T-helper 2 cell (primary cell): ENCODE measurements at regions not wholly inside any gene's neighbourhood (a gene's known extent, or its start where the extent isn't known, plus 50 kb on each side); places are given as distances from the start of the nearest gene placed in this dataset.
"Not testable (repeated sequence)": the region's sequence is repeated elsewhere in the genome, so short reads cannot be mapped to it uniquely, and the experiment has no call there.

ENCODE experiments used
- DNase-seq, 5 experiments: peaks; one replicate each; pipeline versions ENCODE4 v3.0.0 to v3.0.0-alpha.2; 2012 to 2022

DNA sequence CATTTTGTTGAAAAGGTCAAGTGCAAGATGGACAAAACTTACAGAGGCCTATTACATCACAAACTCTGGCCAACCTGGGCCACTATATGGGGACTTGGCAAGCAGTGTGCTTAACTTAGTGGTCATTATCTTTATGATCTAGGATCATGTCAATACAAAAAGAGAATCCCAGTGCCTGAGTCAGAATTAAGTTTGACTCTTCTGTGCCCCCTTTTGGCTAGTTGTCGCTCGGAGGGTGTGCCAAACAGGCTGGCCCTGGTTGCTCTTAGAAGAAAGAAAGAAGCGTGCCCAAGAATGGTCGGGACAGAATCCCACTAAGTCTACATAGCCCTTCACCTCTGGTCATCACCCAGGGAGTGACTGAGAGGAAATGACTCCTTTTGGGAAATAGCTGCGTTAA lies 100.1 kb downstream of the EIF4E start:
- DNase-seq: peak in 3 of 5 experiments; percentile 1 to 18 (median 3)

DNA sequence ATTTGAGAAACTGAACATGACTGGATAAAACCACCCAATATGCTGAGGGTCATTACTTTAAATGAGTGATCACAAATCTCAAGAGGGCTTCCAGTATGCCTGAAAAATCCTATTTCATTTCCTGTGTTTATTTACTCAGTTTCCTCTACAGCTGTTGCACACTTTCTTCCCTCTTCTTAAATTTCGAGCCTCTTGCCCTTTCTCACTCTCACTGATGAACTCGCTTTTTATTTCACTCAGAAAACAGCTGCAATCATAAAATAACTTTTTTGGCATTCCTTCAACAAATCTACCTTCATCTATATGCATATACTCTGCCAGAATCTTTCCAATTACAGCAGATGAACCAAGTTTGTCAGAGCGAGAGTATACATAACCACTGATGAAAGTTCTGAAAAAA lies 101.3 kb downstream of the EIF4E start:
- no peak for DNase-seq

DNA sequence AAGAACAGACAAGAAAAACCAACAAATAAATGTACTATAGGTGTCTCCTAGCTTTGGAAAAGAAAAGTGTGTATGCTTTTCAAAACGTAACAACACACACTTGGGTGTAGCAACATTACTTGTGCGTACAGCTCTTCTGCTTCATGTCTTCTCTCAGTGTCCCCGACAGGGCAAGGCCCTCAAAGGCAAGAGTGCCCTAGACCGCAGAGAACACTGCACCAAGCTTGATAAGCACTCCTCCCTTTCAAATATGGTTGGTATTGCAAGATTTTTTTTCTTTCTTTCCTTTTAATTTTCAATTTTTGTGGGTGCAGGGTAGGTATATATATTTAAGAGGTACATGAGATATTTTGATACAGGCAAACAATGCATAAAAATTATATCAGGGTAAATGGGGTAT lies 106.8 kb downstream of the EIF4E start:
- DNase-seq: no peak

DNA sequence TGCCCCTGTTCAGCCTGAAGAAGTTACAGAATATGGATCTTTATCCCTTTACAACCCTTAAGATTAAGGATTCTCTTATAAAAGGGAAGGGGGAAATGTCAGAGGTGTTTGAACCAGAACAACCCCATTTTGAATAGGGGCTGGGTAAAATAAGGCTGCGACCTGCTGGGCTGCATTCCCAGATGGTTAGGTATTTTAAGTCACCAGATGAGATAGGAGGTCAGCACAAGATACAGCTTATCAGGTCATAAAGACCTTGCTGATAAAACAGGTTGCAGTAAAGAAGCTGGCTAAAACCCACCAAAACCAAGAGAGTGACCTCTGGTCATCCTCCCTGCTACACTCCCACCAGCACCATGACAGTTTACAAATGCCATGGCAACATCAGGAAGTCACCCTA lies 110.8 kb downstream of the EIF4E start:
- not testable (repeated sequence) for DNase-seq

DNA sequence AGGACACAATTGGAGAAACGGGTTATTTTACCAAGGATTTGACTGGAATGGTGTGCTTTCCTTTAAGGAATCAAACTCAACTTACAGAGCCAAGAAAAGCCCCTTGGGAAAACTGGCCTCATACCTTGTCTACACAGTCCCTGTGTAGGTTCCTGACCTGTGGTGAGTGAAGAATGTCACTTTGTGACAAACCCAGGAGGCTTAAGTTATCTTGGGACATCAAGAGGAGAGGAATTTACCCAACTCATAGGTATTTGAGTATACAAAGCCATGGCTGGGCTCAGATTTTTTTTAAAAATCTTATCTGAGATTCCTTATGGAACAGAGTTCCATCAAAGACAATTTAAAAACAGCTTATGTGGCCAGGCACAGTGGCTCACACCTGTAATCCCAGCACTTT lies 112.1 kb downstream of the EIF4E start:
- DNase-seq: no peak

DNA sequence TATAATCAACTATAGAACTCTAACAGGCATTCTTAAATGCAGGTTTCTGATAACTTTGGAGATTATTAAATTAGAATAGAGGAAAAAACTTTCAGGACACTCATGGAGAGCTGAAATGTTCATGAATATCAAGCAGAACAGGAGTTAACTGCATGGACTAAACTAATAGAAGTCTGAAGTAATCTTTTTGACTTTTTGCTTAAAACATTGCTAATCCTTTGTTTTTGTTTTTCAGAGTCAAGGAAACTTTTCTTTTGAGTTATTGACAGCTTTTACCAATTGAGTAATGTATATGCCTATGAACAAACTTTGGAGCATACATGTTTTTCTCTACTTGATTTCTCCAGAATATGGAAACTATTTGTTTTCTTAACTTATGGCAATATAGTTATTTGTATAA lies 112.5 kb downstream of the EIF4E start:
- no peak for DNase-seq

DNA sequence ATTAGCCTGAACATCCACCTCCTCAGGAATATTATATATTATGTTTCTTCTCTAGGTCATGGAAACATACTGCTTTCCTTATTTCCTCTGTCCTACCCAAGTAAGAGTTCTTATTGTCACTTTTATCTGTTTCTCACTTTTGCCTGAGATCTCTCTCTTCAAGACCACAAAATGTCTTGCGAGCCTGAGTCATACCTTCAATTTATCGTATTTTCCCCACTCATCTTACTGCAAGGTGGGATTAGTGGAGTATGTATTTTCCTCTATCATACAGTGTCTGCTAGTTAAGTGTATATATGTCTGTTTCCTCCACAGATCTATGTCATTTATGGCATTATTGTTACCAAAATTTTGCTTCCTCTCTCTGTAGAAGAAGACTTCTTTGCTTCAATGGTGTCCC lies 124.5 kb downstream of the EIF4E start:
- DNase-seq: no peak

DNA sequence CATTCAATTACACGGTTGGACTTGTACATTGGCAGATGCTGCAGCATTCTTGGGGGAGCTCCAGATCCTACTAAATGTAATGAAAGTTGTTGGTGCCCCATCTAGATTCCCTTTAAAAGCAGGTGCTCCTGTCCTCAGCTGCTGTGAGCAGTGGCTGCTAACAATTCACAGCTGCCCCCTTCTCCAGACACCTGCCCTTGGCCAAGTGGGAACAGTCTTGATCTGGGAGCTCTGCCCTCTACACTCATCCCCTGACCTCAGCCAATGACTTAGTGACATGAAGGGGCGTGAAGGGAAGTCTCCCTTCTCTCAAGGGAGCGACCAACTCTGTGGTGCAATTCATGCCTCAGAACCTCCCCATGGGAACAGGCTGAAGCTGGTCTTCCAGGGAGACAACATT lies 125.7 kb downstream of the EIF4E start:
- no peak for DNase-seq

DNA sequence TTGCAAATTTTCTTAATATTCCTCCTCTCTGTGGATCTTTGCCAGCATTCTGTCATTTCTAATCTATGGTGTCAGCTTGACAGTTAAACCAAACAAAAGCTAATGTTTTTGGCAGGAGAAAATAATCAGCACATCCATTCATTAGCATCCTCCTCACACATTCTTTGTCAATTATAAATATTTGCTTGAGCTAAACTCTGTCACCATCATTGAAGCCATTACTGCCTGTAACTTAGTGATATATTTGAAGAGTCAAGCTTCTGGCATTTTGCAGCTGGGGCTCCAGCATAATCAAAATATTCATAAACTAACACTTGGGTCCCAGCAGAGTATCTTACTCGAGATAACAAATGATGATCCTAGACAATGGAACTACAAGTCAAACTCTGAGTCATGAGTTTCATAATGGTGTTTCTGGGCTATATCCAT lies 126.1 kb downstream of the EIF4E start:
- no peak for DNase-seq

DNA sequence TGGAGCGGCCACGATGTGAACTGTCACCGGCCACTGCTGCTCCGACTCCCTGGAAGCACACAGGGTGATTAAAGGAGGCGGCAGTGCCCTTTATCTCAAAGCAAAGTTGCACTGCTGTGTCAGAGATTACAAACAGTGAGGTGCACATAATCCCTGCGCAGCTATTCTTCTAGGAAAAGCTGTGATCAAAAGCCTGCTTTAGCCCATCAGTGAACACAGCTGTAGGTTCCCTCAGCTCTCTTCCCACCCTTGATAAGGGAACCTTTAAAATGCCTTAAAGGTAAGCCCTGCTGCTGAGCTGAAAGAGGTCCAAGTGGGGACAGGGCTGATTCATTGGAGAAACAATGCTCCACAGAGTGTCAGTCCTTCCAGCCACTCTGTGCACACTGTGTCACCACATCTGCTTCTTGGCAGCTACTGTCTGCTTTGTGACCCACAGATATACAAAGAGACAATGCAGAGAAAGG lies 127.6 kb downstream of the EIF4E start:
- no peak for DNase-seq

DNA sequence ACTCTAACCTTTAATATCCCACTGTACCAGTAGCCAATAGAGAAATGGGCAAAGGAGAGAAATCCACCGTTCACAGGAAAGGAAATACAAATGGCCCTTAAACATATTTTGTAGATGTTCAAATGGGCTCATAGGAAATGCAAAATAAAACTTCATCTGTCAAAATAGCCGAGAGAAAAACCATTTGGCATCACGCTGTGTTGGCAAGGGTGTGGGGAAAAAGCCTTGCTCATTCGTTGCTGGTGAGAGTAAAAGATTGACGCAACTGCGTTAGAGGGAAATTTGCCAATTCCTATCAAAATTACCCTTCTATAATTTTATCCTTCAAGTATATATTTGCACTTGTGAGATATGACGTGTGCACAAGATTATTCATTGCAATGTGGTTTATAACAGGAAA lies 131.9 kb downstream of the EIF4E start:
- DNase-seq: no peak

DNA sequence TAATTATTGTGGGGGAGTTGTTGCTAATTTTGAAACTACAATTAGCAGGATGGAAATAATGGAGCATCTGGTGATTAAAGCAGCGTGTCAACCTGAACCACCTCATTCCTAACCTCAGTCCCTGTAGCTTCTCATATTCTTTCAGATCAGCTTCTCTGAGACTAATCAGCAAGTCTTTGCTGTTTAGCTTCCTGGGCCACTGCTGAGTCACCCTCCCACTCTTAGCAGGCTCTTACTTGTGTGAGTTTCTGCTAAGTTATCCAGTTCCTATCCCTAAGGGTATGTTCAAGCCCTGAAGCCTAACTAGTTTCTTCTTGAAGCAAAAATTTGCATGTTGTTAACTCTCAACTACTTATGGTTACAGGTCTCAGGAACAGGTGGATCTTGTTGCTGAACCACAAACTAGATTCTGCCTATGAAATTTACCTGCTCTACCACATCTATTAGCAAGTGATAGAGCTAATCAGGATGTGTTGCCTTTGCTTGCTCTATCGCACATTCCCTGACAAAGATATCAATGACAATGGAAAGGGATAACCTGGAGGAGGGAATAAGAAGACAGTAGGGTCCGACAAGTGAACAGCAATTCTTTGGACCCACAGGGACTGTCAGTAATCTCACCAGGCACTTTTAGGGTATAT lies 134.2 kb downstream of the EIF4E start:
- DNase-seq: peak in 2 of 5 experiments; percentile 3 to 36

DNA sequence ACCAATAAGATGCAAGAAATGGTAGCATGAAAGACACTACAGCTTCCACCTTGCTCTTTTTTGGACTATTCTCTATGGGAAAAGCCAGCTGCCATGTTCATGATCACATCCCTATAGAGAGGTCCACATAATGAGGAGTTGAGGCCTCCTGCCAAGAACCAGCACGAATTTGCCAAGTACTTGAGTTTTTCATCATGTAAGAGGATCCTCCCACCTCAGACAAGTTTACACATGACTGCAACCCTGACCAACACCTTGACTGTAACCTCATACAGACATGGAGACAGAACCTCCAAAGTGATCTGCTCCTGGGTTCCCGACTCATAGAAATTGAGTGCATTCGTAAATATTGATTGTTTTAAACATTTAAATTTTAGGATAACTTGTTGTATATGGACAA lies 135.2 kb upstream of the TSPAN5 start:
- DNase-seq: no peak

DNA sequence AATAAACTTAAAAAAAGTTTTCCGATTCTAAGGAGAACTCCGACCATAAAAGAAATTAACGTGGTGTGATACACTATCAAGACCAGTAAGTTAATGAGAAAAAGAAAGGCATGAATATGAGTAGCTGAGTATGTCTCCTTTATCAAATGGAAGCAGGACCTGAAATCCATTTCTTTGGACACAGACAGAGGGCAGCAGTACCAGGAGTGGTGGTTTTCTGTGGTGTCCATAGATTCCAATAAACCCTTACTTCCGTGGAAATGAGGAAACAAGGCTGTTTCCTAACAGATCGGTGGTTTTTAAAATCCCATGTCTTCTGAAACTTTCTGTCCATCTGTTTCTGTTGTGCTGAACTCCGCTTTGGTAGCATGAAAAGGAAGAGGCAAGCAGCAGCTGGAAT lies 128.5 kb upstream of the TSPAN5 start:
- DNase-seq: no peak

DNA sequence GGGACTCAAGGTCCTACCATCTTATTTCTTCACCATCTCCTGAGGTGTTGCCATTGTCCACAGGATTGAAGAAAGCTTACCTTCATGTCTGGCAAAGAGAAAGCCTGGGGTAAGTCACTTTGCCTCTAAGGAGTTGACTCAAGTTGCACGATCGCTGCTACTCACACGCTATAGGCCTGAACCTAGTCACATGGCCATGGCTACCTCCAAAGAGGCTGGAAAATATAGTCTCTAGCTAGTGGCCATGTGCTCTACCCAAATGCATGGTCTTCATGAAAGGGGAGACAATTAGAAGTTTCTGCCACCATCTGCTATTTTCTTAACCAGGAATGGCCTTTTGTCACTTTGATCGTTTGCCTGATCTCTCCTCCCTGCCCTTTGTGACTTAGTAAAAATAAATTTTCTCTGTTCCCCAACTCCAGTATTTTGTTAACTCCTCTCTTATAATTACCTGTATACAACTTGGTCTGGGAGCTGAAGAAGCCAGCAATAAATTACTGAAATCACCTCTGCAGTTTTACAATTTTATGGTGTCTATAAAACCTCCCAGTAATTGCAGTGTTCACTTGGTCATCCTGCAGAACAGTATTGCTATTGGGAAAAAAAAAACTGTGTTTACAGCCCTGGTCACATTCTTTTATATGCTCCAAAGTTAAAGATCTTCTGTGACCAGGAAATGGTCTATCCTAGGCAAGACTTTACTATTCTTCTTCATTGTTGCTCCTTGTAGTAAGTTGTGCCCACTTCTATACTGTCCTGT lies 126.7 kb upstream of the TSPAN5 start:
- DNase-seq: no peak

DNA sequence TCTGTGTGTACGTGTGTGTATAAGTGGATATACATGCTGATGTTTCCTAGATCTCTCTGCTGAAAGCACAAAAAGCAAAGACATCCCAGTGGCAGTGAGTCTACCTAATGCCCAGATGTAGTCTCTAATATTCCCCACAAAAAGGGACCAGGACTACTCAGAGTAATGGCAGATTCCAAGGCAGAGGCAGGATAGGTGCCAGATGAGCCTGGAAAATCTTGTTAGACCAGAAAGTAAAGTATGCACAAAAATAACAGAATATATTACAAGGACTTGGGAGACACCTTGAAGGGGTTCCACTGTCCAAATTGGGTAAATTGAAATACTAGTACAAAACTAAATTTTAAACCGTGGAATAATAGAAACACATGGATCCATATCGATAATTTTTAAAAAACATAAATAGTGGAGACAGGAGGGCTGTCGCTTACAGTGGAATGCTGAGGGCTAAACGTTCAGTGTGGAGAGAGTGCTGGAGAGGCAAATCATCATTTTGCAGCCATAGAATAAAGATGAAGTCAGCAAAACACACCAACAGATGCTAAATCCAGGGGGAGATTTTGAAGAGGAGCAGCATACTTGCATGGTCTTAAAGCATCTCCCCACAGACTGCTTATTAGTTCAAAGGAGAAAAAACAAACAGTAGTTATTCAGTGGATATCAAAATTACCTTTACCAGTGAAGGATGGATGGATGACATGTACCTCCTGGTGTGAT lies 123.4 kb upstream of the TSPAN5 start:
- DNase-seq: no peak

DNA sequence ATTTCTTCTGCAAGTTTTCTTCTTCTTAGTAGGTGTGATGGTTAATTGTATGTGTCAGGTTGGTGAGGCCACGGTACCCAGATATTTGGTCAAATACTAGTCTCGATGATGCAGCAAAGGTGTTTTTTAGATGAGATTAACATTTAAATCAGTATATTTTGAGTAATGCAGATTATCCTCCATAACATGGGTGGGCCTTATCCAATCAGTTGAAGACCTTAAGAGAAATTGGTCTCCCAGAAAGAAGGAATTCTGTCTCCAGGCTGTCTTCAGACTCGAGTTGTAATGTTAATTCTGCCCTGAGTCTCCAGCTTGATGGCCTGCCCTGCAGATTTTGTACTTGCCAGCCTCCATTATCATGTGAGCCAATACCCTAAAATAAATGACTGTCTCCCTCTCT lies 122.5 kb upstream of the TSPAN5 start:
- no peak for DNase-seq

DNA sequence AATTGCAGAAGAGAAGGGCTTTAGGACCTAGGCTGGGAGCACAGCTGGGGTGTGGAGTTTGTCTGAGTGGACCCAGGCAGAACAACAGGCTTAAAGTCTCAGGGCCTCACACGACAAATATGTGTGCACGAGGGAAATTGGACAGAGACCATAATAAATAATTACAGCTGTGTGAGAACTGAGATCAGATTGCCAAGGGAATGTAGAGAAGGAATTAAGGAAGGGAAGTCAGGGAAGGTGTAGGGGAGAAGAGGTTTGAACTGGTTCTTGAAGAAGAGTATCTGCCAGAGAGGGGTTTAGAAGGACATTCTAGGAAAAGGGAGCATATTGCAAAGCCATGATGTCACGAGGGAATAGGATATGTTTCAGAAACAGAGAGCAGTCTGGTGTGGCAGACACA lies 120.7 kb upstream of the TSPAN5 start:
- no peak for DNase-seq

DNA sequence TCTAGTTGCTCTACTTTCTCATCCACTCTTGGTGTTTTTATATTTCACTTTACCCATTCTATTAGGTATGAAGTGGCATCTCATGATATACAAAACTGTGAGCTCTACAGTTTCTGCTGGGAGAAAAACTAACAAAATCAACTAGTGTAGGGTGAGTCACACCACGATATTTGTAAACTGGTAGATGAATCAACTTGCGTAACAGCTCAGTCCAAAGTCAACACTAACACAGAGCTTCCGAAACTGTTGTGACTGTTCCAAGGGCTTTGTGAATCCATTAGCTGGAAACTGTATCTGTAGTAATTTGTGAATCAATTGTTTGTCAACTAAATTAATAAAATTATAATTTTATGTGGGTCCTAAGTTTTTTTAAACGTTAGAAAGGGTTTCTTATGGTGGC lies 119.8 kb upstream of the TSPAN5 start:
- DNase-seq: no peak

DNA sequence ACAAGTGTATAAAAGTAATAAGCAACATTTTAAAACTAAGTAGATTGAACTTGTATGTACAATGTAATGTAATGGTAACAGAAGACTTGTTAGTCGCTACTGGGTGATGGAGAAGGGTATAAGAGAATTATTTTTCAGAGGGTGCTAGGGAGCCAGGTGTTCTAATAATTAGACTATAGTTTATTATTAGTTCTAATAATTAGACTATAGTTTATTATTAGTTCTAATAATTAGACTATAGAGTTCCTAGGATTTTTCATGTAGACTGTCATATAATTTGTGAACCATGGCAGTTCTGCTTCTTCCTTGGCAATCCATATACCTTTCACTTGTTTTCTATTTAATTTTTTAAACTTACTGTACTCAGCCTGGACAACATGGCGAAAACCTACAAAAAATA lies 117.3 kb upstream of the TSPAN5 start:
- no peak for DNase-seq

DNA sequence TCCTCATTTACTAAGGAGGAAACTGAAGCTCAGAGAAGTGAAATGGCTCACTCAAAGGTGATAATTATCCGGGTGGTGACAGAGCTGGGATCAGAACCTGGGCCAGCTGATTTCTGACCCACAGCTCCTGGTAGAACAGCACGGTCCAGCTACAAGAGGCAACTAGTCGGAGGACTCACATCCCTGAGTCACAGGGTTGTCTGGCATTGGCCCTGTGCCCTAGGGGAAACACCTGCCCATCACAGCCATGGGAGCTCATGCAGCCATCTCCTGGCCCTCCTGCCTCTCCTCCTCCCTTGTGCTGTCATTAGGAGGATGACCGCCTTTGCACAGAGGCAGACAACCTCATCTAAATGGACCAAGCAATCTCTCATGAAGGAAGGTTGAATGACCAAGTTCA lies 115.2 kb upstream of the TSPAN5 start:
- no peak for DNase-seq

DNA sequence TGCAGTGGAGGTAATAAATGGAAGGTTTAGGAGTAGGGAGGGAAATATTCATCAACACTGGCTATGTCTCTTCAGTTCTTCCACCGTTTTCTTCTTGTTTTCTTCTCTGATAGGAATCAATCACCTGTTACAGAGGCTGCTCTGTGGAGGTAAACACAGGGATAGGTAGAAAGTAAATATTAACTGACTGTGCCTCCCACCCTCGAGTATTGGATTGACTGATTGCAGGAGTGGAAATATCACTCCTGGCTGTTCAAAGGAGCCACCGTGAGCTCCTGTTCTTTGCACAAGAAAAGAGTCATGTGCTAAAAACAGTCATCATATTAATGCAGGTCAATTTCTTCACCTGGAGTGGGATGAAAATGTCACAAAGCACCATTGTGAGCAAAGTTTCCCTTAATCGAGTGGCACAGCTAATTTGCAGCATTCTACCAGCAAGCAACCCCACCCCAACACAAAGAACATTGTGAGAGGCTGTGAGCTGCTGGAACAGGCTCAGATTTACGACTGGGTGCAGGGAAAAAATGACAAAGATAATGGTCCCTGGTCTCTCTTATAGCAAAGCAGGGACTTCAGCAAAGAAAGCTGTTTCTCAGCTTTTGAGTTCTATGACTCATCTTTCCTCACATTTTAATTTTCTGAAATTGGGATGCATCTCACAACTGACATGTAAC lies 113.7 kb upstream of the TSPAN5 start:
- DNase-seq: no peak

DNA sequence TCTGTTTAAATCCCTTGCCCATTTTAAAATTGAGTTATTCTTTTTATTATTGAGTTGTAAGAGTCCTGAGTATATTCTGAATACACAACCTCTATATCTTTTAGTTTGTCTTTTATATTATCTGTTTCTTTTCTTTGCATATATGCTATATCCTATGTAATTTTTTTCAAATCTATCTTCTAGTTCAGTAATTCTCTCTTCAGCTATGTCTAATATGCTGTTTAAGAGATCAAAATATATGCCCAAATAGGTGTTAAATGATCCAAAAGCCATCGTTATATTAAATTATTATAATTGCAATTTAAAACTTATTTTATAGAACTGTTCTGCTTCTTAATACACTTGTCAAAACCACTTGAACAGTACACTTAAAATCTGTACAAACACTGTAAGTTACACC lies 107.4 kb upstream of the TSPAN5 start:
- DNase-seq: no peak
